HG03457 (cell line): ENCODE measurements at regions not wholly inside any gene's neighbourhood (a gene's known extent, or its start where the extent isn't known, plus 50 kb on each side); places are given as distances from the start of the nearest gene placed in this dataset.

ENCODE experiments used
- ATAC-seq: cut with Tn5 transposase; IDR thresholded peaks from one replicate; pipeline ENCODE4 v1.9.1; 2021; ENCODE audit warnings: moderate number of reproducible peaks; ENCODE audit not compliant: unreplicated experiment

- ATAC-seq: no peak
Observed at GRCh38 chr3:18008706-18009368, 266.4 kb upstream of the TBC1D5 start.

DNA sequence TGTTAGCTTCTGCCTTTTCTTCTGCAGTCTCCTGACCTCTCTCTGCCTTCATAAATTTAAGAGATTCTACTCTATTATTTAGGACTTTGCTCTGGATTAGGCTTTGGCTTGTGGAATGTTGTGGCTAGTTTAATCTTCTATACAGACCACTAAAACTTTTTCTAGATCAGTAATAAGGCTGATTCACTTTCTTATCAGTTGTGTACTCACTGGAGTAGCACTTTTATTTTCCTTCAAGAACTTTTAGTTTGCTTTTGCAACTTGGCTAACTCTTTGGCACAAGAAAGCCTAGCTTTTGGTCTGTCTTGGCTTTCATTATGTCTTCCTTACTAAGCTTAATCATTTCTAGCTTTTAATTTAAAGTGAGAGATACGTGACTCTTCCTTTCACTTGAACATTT lies 265.5 kb upstream of the TBC1D5 start:
- ATAC-seq: no peak

DNA sequence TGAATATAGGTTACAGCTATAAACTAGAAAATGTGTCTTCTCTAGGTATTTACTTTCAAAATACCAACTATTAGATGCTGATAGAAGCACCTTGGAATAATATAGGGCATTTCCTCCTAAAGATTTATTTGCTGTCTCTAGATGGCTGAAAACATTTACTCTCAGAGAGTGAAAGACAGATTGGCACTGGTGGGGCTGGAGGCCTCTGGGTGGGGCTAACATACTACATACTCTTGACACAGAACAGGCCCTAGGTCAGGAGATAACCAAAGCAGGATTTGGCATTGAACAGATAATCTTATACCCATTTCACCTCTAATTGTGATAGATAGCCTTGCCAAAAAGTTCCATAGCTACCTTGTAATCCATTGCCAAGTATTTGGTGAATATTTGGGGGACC lies 253.3 kb upstream of the TBC1D5 start:
- ATAC-seq: no peak

DNA sequence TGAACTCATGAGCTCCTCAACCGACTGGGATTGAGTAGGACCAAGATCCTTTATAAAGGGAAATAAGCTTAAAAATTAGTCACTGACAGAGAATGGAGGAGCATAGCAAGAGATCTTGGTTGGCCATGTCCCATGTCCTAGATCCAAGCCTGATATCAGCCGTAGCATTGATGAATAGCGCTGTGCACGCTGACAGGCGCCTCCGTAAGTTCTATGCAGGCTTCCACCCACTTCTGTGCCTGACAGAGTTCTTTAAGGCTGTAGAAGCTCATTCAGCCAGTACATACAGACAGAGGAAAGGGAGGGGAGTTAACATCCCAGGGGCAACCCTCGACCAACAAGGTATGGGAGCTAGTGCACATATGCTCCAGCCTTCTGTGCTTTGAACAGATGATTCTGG lies 251.7 kb upstream of the TBC1D5 start:
- ATAC-seq: no peak

DNA sequence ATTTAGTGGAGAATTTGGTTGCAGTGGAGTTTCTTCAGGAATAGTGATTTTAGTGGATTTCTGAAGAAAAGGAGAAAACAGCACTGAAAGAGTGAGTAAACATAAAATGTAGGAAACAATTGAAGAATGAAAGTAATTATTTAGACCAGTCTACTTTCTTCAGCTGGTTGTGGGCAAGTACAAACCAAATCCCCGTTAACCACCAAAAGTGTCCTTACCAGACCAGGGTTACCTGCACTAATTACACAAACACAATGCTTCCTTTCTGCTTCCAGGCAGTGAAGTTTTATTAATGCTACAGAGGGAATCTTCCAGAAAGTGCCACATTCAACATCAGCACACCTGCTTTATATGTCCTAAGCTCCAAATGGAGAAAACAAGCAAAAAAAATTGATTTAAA lies 248.0 kb upstream of the TBC1D5 start:
- no peak for ATAC-seq

DNA sequence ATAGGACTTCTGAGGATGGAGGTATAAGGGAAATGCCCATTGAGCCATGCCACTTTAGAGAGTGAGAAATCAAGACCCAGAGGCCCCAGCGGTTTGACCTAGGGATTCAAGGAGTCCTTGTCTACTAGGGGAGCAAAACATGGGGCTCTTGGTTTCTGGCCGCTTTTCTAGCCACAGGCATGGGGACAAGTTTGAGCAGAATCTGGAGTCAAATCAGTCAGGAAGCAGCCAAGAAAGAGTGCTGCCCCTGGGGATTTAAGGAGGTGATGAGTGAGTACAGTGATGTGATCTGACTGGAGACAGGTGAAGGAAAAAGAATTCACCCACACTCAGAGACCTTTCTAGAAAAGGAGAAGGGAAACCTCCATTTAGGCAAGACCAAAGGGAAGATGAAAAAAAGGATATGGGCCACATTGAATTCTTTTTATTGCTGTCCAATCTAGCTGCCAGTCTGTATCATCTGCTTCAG lies 244.0 kb upstream of the TBC1D5 start:
- no peak for ATAC-seq

DNA sequence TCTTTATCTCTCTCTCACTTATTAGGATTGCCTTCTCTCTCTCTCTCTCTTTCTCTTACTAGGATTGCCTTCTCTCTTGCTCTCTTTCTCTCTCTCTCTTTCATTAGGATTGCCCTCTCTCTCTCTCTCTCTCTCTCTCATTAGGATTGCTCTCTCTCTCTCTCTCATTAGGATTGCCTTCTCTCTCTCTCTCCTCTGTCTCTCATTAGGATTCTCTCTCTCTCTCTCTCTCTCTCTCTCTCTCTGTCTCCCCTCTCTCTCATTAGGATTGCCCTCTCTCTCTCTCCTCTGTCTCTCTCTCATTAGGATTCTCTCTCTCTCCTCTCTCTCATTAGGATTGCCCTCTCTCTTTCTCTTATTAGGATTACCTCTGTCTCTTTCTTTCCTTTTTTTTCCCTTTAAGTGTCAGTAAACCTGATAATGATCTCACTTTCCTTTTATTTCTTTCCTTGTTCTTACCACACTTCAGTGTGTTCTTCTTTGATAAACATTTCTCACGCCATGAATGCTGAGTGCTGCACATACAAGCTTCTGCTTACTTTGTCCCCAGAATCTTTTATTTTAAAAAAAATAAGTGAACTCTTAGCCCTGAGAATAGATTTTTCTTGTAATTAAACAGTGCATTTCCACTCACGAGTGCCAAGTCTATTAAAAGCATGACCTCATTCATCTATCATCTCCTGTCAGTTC lies 243.4 kb upstream of the TBC1D5 start:
- no peak for ATAC-seq

- ATAC-seq: no peak
Observed at GRCh38 chr3:17983106-17983505, 240.7 kb upstream of the TBC1D5 start.

DNA sequence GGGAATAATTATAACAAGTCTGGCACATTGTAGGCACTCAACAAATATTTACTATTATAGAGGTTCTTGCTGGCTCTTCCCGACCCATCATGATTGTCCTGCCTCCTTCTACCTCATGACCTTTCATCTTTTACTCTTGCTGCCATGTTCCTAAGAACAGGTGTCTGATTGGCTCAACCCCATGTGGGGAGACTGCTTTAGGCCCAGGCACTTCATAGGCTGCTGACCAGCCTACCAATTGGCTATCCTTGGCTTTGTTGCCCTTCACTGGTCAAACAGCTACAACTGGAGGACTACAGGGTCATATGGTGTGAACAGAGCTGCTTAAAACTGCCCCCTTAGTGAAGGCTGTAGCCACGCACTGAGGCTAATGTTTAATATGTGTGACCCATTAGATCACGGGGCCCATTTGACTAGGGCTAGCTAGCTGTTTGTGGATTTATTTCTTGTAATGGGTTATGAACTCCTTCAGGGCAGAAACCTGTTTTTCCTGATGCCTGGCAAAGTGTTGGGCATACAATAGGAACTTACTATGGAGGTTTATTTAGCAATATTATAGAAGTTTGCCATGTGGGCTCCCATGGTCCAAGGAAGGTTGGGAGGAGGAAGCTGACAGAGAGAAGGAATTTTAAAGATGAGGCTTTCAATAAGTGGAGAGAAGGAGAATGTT lies 239.9 kb upstream of the TBC1D5 start:
- ATAC-seq: no peak

DNA sequence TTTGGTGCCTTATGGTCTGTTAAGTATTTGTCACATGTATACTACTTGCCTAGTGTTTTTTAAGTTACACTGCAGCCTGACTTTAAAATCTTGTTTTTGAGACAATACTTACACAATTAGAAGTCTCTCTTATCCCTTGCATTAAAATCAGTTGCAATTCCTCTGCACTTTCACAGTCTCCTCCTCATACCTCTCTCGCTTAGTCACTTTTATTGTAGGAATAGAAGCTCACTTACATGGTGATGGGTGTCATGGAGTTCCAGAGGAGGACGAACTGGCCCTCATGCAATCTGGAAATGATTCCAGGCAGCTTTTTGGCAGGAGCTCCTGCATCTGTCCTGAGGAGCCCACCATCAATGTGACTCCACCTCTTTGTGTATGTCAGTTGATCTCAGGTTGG lies 238.4 kb upstream of the TBC1D5 start:
- no peak for ATAC-seq

GRCh38 chr3:17979911-17980310 lies 237.5 kb upstream of the TBC1D5 start:
- no peak for ATAC-seq

DNA sequence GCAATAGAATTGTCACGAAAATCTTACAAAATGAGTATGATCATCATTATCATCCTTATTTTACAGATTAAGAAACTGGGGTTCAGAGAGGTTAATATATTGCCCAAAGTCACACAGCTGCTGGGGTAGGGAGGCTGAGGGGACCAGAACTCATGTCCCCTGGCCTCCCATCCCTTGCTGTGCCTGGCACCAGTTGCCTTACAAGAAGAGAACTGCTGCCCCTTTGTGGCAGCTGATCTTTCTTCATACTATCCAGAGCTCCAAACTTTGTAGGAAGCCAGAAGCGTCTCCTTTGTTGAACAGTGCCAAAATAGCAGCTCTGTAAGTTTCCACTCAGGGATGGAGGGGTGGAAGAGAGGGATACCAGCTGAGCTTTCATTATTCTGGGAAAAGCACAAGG lies 236.8 kb upstream of the TBC1D5 start:
- ATAC-seq: no peak

DNA sequence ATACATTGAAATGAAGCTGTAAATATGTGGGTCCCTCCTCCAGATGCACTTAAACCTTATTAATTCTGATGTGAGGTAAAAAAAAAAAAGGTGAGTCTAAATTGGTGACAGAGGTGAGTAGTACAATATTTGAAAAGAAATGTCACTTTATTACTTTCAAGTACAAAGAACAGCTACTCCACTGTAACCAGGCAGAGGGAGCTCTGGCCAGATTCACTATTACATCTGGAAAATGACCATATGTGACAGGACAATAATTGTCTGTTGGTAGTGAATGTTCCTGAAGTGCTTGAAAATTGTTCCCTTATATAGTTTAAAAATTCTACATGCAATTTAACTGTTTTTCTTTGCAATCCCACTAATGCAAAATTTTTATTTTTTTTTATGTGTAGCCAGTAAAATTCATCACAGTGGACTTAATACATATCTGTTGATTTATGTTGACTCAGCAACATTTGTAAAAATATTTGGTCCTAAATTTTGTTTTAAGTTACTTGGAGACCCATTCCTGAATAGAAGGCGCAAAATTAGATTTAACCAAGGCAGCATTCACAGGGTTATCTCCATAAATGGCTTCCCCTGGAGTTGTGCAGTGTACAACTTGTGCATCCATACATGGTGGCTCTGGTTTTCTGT lies 231.9 kb upstream of the TBC1D5 start:
- no peak for ATAC-seq

- no peak for ATAC-seq
Observed at GRCh38 chr3:17972959-17973906, 230.8 kb upstream of the TBC1D5 start.

DNA sequence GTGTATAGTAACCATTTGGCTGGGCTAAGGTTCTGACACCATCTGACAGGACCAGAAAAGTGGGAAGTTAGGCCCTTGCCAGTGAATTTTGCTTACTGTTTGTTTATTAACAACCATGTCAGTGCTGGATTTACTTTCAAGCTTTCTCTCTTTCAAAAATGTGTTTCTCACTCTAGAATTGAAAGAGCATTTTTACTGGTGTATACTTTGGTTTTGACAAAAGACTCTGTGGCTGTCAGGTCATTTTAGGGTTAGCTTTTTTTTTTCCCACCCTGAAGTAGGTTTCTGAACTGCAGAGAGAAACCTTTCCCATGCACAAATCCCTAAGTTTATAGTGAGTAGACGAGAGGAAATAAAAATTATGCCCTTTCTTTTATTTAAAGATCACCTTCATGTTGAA lies 230.0 kb upstream of the TBC1D5 start:
- ATAC-seq: no peak

- no peak for ATAC-seq
Observed at GRCh38 chr3:17972030-17972429, 229.6 kb upstream of the TBC1D5 start.

- no peak for ATAC-seq
Observed at GRCh38 chr3:17969985-17970568, 227.6 kb upstream of the TBC1D5 start.

GRCh38 chr3:17969244-17969643 lies 226.8 kb upstream of the TBC1D5 start:
- ATAC-seq: no peak

DNA sequence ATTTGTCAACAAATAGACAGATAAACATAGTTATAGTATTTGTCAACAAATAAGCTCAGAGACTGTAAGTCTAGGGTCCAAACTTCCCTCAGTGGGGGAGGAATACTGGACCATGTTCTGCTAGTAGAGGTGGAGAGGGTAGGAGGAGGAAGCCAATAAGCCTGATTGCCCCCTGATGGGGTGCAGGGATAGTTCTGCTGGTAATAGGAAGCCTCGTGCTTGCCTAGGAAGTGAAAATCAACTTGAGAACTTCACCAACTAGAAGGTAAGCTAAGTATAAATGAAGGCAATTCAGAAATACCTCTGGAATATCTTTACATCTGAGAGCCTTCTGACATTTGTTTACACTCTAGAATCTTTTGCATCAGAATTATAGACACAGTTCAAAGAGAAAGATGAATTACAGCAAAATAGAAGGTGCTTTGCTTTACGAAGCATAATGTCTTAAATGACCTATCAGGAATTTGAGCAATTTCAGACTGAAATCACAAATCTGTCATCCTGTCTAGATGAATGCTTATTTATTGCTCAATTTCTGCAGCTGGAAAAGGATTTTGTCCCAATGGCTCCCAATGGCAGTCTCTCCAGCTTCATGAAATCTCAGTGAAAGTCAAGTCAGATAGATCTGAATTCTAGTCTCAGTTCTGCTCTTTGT lies 225.6 kb upstream of the TBC1D5 start:
- no peak for ATAC-seq

GRCh38 chr3:17967111-17967510 lies 224.7 kb upstream of the TBC1D5 start:
- no peak for ATAC-seq
